IMR-90 (cell line): ENCODE measurements at regions not wholly inside any gene's neighbourhood (a gene's known extent, or its start where the extent isn't known, plus 50 kb on each side); places are given as distances from the start of the nearest gene placed in this dataset.

Source experiments
- ATAC-seq: fragments of 200-7000 bp; cut with Tn5 transposase; 2 replicates; pipeline ENCODE4 v1.9.1; 2020; ENCODE audit warnings: low read depth, mild to moderate bottlenecking, moderate library complexity
- BruUV-seq: library from RNA; stranded (reverse); fragments of 400-500 nt; replicated peaks from 2 replicates; lab custom pipeline; 2021; lab: Mats Ljungman, UMichigan
- CTCF ChIA-PET: fragments of 300-600 bp; formaldehyde crosslinking; extraction: SDS; loops from one replicate; lab custom pipeline; 2021; ENCODE audit warnings: antibody characterized with exemption; lab: Yijun Ruan, JAX
- POLR2A ChIA-PET: fragments of 300-600 bp; sonication (Branson Sonifier 250); formaldehyde crosslinking; loops from one replicate; lab custom pipeline; 2022; ENCODE audit warnings: antibody characterized with exemption; ENCODE audit not compliant: unreplicated experiment; lab: Charles Lee
- DNase-seq: peaks from one replicate; pipeline ENCODE4 v3.0.0; 2013
- H2AFZ ChIP-seq: replicated peaks from 2 replicates; pipeline ENCODE3; 2013; ENCODE audit warnings: low read length, mild to moderate bottlenecking; ENCODE audit not compliant: poor library complexity
- H2AK5ac ChIP-seq: 2 replicates; pipeline ENCODE4 v1.6.1; 2013; ENCODE audit warnings: low read depth, low read length, inconsistent platforms
- H2AK9ac ChIP-seq: replicated peaks from 2 replicates; pipeline ENCODE3; 2013; ENCODE audit warnings: mild to moderate bottlenecking, low read depth, low read length, moderate library complexity; ENCODE audit not compliant: poor library complexity
- H2BK120ac ChIP-seq: 2 replicates; pipeline ENCODE4 v1.6.1; 2013; ENCODE audit warnings: low read depth, low read length, inconsistent platforms
- H2BK15ac ChIP-seq: 3 replicates; pipeline ENCODE4 v1.6.1; 2013; ENCODE audit warnings: low read depth, low read length, inconsistent platforms
- H2BK20ac ChIP-seq: 2 replicates; pipeline ENCODE4 v1.6.1; 2013; ENCODE audit warnings: low read depth, mild to moderate bottlenecking, inconsistent platforms, low read length, moderate library complexity
- H2BK5ac ChIP-seq: 2 replicates; pipeline ENCODE4 v1.6.1; 2013; ENCODE audit warnings: mild to moderate bottlenecking, low read depth, low read length, inconsistent platforms; ENCODE audit not compliant: poor library complexity, severe bottlenecking
- H3K14ac ChIP-seq: replicated peaks from 2 replicates; pipeline ENCODE4 v1.6.1; 2013; ENCODE audit warnings: low read depth, low read length, inconsistent platforms
- H3K18ac ChIP-seq: 2 replicates; pipeline ENCODE4 v1.6.1; 2013; ENCODE audit warnings: low read depth, low read length, control low read depth
- H3K23ac ChIP-seq: 2 replicates; pipeline ENCODE4 v1.6.1; 2013; ENCODE audit warnings: low read depth, low read length, inconsistent platforms
- H3K27ac ChIP-seq: 2 replicates; pipeline ENCODE4 v1.5.1; 2013; ENCODE audit warnings: mild to moderate bottlenecking, control low read depth, low read length; ENCODE audit not compliant: insufficient read depth
- H3K27me3 ChIP-seq: 2 replicates; pipeline ENCODE4 v1.6.1; 2013; ENCODE audit warnings: low read length; ENCODE audit not compliant: control insufficient read depth, insufficient read depth
- H3K36me3 ChIP-seq: 2 replicates; pipeline ENCODE4 v1.6.1; 2013; ENCODE audit warnings: low read length, mixed read lengths; ENCODE audit not compliant: control insufficient read depth, insufficient read depth
- H3K4ac ChIP-seq: 2 replicates; pipeline ENCODE4 v1.6.1; 2013; ENCODE audit warnings: low read depth, low read length, inconsistent platforms
- H3K4me1 ChIP-seq: 2 replicates; pipeline ENCODE4 v1.6.1; 2013; ENCODE audit warnings: low read length, mixed read lengths; ENCODE audit not compliant: control insufficient read depth, insufficient read depth
- H3K4me2 ChIP-seq: 2 replicates; pipeline ENCODE4 v1.6.1; 2013; ENCODE audit warnings: low read depth, mild to moderate bottlenecking, control low read depth, low read length, moderate library complexity
- H3K4me3 ChIP-seq: 2 replicates; pipeline ENCODE4 v1.5.1; 2013; ENCODE audit warnings: low read depth, mild to moderate bottlenecking, control low read depth, low read length, moderate library complexity; ENCODE audit not compliant: insufficient read depth
- H3K56ac ChIP-seq: 2 replicates; pipeline ENCODE4 v1.6.1; 2013; ENCODE audit warnings: low read length, inconsistent platforms; ENCODE audit not compliant: insufficient read depth; ENCODE audit errors: extremely low read depth
- H3K79me1 ChIP-seq, 2 experiments: 2 replicates each; pipeline ENCODE4 v1.6.1; 2013; ENCODE audit warnings: low read length in 2 of 2, inconsistent platforms in 1 of 2, low read depth in 1 of 2
- H3K9ac ChIP-seq: 2 replicates; pipeline ENCODE4 v1.6.1; 2013; ENCODE audit warnings: low read depth, low read length, control low read depth
- H3K9me1 ChIP-seq: 2 replicates; pipeline ENCODE4 v1.6.1; 2013; ENCODE audit warnings: low read length, inconsistent platforms; ENCODE audit not compliant: insufficient read depth
- H3K9me3 ChIP-seq: 2 replicates; pipeline ENCODE4 v1.6.1; 2013; ENCODE audit warnings: low read length; ENCODE audit not compliant: control insufficient read depth, insufficient read depth
- H4K20me1 ChIP-seq: 2 replicates; pipeline ENCODE4 v1.6.1; 2013; ENCODE audit warnings: low read length, inconsistent platforms; ENCODE audit not compliant: insufficient read depth
- H4K5ac ChIP-seq: 2 replicates; pipeline ENCODE4 v1.6.1; 2013; ENCODE audit warnings: mild to moderate bottlenecking, low read depth, low read length, control low read depth
- H4K8ac ChIP-seq, 2 experiments: 2 replicates each; pipeline ENCODE4 v1.6.1; 2013; ENCODE audit warnings: low read depth in 2 of 2, low read length in 2 of 2, control low read depth in 1 of 2, inconsistent platforms in 1 of 2
- H4K91ac ChIP-seq: 2 replicates; pipeline ENCODE4 v1.6.1; 2013; ENCODE audit warnings: low read depth, low read length, inconsistent platforms; ENCODE audit not compliant: insufficient read depth
- NFE2L2 ChIP-seq: fragments of 150-350 bp; IDR thresholded peaks from 2 replicates; pipeline ENCODE4 v1.6.1; 2016; ENCODE audit warnings: low read depth, mild to moderate bottlenecking, low read length
- POLR2A ChIP-seq: IDR thresholded peaks from 2 replicates; pipeline ENCODE4 v1.6.1; 2012; ENCODE audit warnings: mild to moderate bottlenecking, low read depth, low read length
- RCOR1 ChIP-seq: IDR thresholded peaks from 2 replicates; pipeline ENCODE4 v1.6.1; 2012; ENCODE audit warnings: mild to moderate bottlenecking, low read length, improper control_type of control experiment; ENCODE audit not compliant: insufficient replicate concordance
- WGBS, 2 experiments: methylation state at CpG; one replicate each; pipeline versions ENCODE4 v1.1.5 to v1.1.7; 2013; ENCODE audit warnings: missing lambda C conversion rate in 2 of 2; ENCODE audit not compliant: insufficient read length in 1 of 2; ENCODE audit errors: extremely low coverage in 2 of 2; 5-methylcytosine and 5-hydroxymethylcytosine counted together
- dilution Hi-C: fragments of 300-500 bp; cut with HindIII; formaldehyde crosslinking; loops from one replicate; pipeline ENCODE4 v1.14.3; 2018; ENCODE audit warnings: low sequenced_read_pairs; ENCODE audit not compliant: unreplicated experiment
- in situ Hi-C: fragments of 300-500 bp; cut with MboI; formaldehyde crosslinking; loops from 3 replicates; pipeline ENCODE4 v1.14.3; 2019; ENCODE audit warnings: low sequenced_read_pairs, inconsistent platforms, mixed read lengths
- intact Hi-C: fragments of 100-400 bp; cut with micrococcal nuclease; formaldehyde crosslinking; loops from 2 replicates; pipeline ENCODE4 v1.10.0; 2022

DNA sequence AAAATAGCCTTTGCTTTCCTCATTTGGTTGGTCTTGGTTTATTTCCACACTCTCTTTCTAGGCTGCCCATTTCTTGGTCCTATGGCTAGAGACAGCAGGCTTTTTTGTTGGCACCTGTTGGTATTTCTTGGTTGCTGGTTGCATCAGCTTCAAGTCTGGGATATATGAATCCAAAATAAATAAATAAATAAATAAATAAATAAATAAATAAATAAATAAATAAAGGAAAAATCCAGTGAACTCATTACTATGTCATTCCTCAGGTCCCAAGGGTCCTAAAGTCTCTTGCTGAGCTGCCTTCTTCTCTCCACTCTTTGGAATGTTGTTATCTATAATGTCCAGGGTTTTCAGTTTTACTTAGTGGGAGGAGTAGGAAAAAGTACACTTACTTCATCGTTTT, 165.9 kb upstream of the MEX3C start:
- no peak overlapping the region for H3K4me2 ChIP-seq
- no peak overlapping the region for H3K18ac ChIP-seq
- H2BK20ac ChIP-seq = no peak overlapping the region
- no peak overlapping the region for H4K5ac ChIP-seq
- CTCF ChIA-PET = no interaction called here
- H4K91ac ChIP-seq = no peak overlapping the region
- WGBS, 2 experiments = no CpG with 5 or more reads among the region's 1 CpG
- no peak overlapping the region for H3K4me3 ChIP-seq
- H3K9me1 ChIP-seq = no peaks in the 10 kb centered on the region
- POLR2A ChIA-PET = no interaction called here
- TF ChIP-seq POLR2A (no peak), NFE2L2 (no peak), RCOR1 (no peak)
- H2BK15ac ChIP-seq = no peak overlapping the region
- no peak overlapping the region for H2AFZ ChIP-seq
- no peak overlapping the region for H3K23ac ChIP-seq
- H4K20me1 ChIP-seq = no peaks in the 10 kb centered on the region
- no peak overlapping the region for H3K27ac ChIP-seq
- intact Hi-C loops (no loop called here), in situ Hi-C loops (no loop called here), dilution Hi-C loops (no loop called here)
- H2BK120ac ChIP-seq = no peak overlapping the region
- no peak overlapping the region for H3K4ac ChIP-seq
- ATAC-seq (no peak), DNase-seq (no peak)
- H3K79me1 ChIP-seq = no peaks in the 10 kb centered on the region
- H2AK5ac ChIP-seq = no peak overlapping the region
- no peak overlapping the region for H3K14ac ChIP-seq
- no peaks in the 10 kb centered on the region for H3K36me3 ChIP-seq
- no peak overlapping the region for H2AK9ac ChIP-seq
- no peak overlapping the region for H3K56ac ChIP-seq
- H3K9me3 ChIP-seq = peaks cover 12% of the 10 kb centered on the region
- no TSS peak for BruUV-seq
- no peaks in the 10 kb centered on the region for H3K4me1 ChIP-seq
- H3K9ac ChIP-seq = no peak overlapping the region
- H4K8ac ChIP-seq = no peak overlapping the region
- no peak overlapping the region for H2BK5ac ChIP-seq
- H3K27me3 ChIP-seq = no peaks in the 10 kb centered on the region
